Mesothelial cell of epicardium (in vitro differentiated cells): ENCODE measurements at regions not wholly inside any gene's neighbourhood (a gene's known extent, or its start where the extent isn't known, plus 50 kb on each side); places are given as distances from the start of the nearest gene placed in this dataset.

Source experiments
- DNase-seq, 2 experiments: peaks; one replicate each; pipeline ENCODE4 v3.0.0; 2021; ENCODE audit warnings: low spot score in 2 of 2; ENCODE audit not compliant: unreplicated experiment in 2 of 2
- H3K27ac Mint-ChIP-seq: 2 replicates; pipeline ENCODE4 v1.8.0; 2021; ENCODE audit warnings: mixed read lengths
- H3K27me3 Mint-ChIP-seq: 2 replicates; pipeline ENCODE4 v1.8.0; 2021; ENCODE audit warnings: low read depth, mixed read lengths
- H3K36me3 Mint-ChIP-seq: 2 replicates; pipeline ENCODE4 v1.8.0; 2021; ENCODE audit warnings: mixed read lengths
- H3K4me1 Mint-ChIP-seq: 2 replicates; pipeline ENCODE4 v1.8.0; 2021; ENCODE audit warnings: mixed read lengths
- H3K4me3 Mint-ChIP-seq: 2 replicates; pipeline ENCODE4 v1.8.0; 2021; ENCODE audit warnings: mild to moderate bottlenecking, moderate library complexity, mixed read lengths
- H3K9me3 Mint-ChIP-seq: 2 replicates; pipeline ENCODE4 v1.8.0; 2021; ENCODE audit warnings: mixed read lengths
- TF ChIP-seq, protein P1 (sequence below): fragments of 200-600 bp; sonication (generic); IDR thresholded peaks from one replicate; pipeline ENCODE4 v1.5.0; 2021; ENCODE audit warnings: antibody characterized with exemption; ENCODE audit not compliant: unreplicated experiment

DNA sequence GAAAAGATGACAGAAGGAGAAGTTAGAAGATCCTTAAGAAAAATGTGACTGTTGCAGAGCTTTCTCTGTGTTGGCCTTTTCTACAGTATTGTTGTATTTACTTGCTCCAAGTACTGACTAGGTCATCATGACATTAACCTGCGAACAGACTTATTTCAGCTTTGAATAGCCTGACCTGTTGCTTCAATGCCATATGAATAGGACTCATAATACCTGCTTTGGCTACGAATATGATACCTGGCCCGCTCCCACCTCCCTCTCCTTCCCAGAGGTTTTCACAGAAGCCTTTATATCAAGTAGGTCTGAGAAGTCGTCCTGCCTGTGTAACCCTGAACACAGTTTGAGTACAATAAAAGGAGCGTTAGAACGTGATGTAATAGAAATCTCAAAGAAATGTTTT lies 169.6 kb upstream of the PGR start:
- no peak for DNase-seq
- Mint-ChIP-seq H3K9me3 (peaks cover 16% of the 10 kb centered on the region), H3K4me1 (no peaks in the 10 kb centered on the region), H3K27me3 (peaks cover 2% of the 10 kb centered on the region), H3K4me3 (no peak overlapping the region), H3K27ac (no peak overlapping the region), H3K36me3 (no peaks in the 10 kb centered on the region)
- TF ChIP-seq, protein P1, sequence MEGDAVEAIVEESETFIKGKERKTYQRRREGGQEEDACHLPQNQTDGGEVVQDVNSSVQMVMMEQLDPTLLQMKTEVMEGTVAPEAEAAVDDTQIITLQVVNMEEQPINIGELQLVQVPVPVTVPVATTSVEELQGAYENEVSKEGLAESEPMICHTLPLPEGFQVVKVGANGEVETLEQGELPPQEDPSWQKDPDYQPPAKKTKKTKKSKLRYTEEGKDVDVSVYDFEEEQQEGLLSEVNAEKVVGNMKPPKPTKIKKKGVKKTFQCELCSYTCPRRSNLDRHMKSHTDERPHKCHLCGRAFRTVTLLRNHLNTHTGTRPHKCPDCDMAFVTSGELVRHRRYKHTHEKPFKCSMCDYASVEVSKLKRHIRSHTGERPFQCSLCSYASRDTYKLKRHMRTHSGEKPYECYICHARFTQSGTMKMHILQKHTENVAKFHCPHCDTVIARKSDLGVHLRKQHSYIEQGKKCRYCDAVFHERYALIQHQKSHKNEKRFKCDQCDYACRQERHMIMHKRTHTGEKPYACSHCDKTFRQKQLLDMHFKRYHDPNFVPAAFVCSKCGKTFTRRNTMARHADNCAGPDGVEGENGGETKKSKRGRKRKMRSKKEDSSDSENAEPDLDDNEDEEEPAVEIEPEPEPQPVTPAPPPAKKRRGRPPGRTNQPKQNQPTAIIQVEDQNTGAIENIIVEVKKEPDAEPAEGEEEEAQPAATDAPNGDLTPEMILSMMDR: no peak

DNA sequence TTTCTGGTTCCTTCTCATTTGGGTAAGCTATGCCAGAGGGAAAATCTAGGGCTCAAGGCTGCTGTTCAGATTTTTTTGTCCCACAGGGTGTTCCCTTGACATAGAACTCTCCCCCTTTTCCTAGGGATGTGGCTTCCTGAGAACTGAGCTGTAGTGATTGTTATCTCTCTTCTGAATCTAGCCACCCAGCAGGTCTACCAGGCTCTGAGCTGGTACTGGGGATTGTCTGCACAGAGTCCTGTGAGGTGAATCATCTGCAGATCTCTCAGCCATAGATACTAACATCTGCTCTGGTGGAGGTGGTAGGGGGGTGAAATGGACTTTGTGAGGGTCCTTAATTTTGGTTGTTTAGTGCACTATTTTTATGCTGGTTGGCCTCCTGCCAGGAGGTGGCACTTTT lies 167.3 kb upstream of the PGR start:
- no peaks in the 10 kb centered on the region for H3K36me3 Mint-ChIP-seq
- H3K9me3 Mint-ChIP-seq: peaks cover 25% of the 10 kb centered on the region
- DNase-seq: no peak
- H3K4me3 Mint-ChIP-seq: no peak overlapping the region
- TF ChIP-seq, protein P1: no peak
- H3K27ac Mint-ChIP-seq: no peak overlapping the region
- peaks cover 2% of the 10 kb centered on the region for H3K27me3 Mint-ChIP-seq
- no peaks in the 10 kb centered on the region for H3K4me1 Mint-ChIP-seq

DNA sequence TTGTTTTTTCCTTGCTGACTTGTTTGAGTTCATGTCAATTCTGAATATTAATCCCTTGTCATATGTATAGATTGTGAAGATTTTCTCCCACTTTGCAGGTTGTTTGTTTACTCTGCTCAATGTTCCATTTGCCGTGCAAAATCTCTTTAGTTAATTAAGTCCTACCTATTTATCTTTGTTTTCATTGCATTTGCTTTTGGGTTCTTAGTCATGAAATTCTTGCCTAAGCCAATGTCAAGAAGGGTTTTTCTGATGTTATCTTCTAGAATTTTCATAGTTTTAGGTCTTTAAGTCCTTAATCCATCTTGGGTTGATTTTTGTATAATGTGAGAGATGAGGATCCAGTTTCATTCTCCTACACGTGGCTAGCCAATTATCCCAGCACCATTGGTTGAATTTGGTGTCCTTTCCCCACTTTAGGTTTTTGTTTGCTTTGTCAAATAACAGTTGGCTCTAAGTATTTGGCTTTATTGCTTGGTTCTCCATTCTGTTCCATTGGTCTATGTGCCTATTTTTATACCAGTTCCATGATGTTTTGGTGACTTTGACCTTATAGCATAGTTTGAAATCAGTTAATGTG lies 163.1 kb upstream of the PGR start:
- Mint-ChIP-seq H3K4me1 (no peaks in the 10 kb centered on the region), H3K27ac (no peak overlapping the region), H3K27me3 (no peaks in the 10 kb centered on the region), H3K36me3 (no peaks in the 10 kb centered on the region), H3K9me3 (peaks cover 38% of the 10 kb centered on the region), H3K4me3 (no peak overlapping the region)
- TF ChIP-seq, protein P1: no peak
- no peak for DNase-seq

GRCh38 chr11:101291279-101291678 lies 161.7 kb upstream of the PGR start:
- no peak overlapping the region for H3K27ac Mint-ChIP-seq
- no peak for DNase-seq
- no peaks in the 10 kb centered on the region for H3K4me1 Mint-ChIP-seq
- no peak overlapping the region for H3K4me3 Mint-ChIP-seq
- no peaks in the 10 kb centered on the region for H3K27me3 Mint-ChIP-seq
- H3K9me3 Mint-ChIP-seq: peaks cover 35% of the 10 kb centered on the region
- H3K36me3 Mint-ChIP-seq: no peaks in the 10 kb centered on the region
- TF ChIP-seq, protein P1: no peak

GRCh38 chr11:101288392-101288791 lies 158.8 kb upstream of the PGR start:
- no peak overlapping the region for H3K27ac Mint-ChIP-seq
- no peak for DNase-seq
- no peak overlapping the region for H3K4me3 Mint-ChIP-seq
- no peaks in the 10 kb centered on the region for H3K4me1 Mint-ChIP-seq
- TF ChIP-seq, protein P1: no peak
- no peaks in the 10 kb centered on the region for H3K36me3 Mint-ChIP-seq
- H3K9me3 Mint-ChIP-seq: peaks cover 20% of the 10 kb centered on the region
- no peaks in the 10 kb centered on the region for H3K27me3 Mint-ChIP-seq

DNA sequence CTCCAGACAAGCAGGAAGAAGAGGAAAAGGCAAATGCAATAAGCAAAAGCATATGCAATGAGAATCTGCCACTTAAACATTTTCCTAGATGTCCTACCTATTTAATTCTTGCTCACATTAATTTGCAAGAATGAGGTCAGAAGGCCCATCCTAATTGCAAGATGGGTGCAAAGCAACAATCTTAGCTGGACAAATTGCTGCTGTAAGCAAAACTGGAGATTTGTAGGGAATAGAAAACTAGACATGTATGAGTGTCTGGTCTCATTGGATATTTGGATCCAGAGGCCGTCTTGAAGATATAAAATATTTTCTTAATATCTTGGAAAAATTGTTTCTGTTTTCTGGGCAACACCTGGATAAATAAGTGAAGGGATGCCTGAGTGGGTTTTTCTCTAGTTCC lies 150.1 kb upstream of the PGR start:
- no peaks in the 10 kb centered on the region for H3K27me3 Mint-ChIP-seq
- TF ChIP-seq, protein P1: no peak
- H3K9me3 Mint-ChIP-seq: peaks cover 5% of the 10 kb centered on the region
- H3K36me3 Mint-ChIP-seq: no peaks in the 10 kb centered on the region
- no peak overlapping the region for H3K4me3 Mint-ChIP-seq
- no peak for DNase-seq
- no peak overlapping the region for H3K27ac Mint-ChIP-seq
- no peaks in the 10 kb centered on the region for H3K4me1 Mint-ChIP-seq
